Peyer's patch (tissue), 4 donors: ENCODE measurements at regions not wholly inside any gene's neighbourhood (a gene's known extent, or its start where the extent isn't known, plus 50 kb on each side); places are given as distances from the start of the nearest gene placed in this dataset.

Experiments used
- DNase-seq, 3 donors: peaks; one replicate each; pipeline ENCODE4 v3.0.0-alpha.2; 2017 to 2019
- H3K27ac ChIP-seq, 4 donors: fragments of 200-600 bp; sonication (generic); one replicate each; pipeline ENCODE4 v1.5.1; 2016 to 2019
- H3K27me3 ChIP-seq, 2 donors: fragments of 200-600 bp; sonication (generic); one replicate each; pipeline ENCODE4 v1.5.1; 2019
- H3K36me3 ChIP-seq, 3 donors: fragments of 200-600 bp; sonication (generic); one replicate each; pipeline ENCODE4 v1.5.1; 2016 to 2019
- H3K4me1 ChIP-seq, 4 donors: fragments of 200-600 bp; sonication (generic); one replicate each; pipeline ENCODE4 v1.5.1; 2016 to 2019
- H3K4me3 ChIP-seq, 4 donors: fragments of 200-600 bp; sonication (generic); 1 replicate in 3 of 4; 2 replicates in 1 of 4; pipeline ENCODE4 v1.5.1; 2016 to 2019; ENCODE audit warnings: mild to moderate bottlenecking in 1 of 4
- H3K9me3 ChIP-seq, 4 donors: fragments of 200-600 bp; sonication (generic); one replicate each; pipeline ENCODE4 v1.5.1; 2016 to 2019; ENCODE audit warnings: mild to moderate bottlenecking in 1 of 4
- POLR2A ChIP-seq, 2 donors: fragments of 450-650 bp; IDR thresholded peaks; one replicate each; pipeline ENCODE4 v1.5.1; 2017; ENCODE audit warnings: antibody characterized with exemption in 2 of 2, mild to moderate bottlenecking in 2 of 2, moderate library complexity in 2 of 2
- TF ChIP-seq, protein P1 (sequence below), 6 experiments: fragments of 450-650 bp in 4 of 6; fragments of 200-600 bp in 2 of 6; sonication (generic) in 1 of 6; IDR thresholded peaks; one replicate each; pipeline ENCODE4 v1.5.1; 2017 to 2019; ENCODE audit warnings: antibody characterized with exemption in 6 of 6, mild to moderate bottlenecking in 3 of 6, moderate library complexity in 1 of 6

DNA sequence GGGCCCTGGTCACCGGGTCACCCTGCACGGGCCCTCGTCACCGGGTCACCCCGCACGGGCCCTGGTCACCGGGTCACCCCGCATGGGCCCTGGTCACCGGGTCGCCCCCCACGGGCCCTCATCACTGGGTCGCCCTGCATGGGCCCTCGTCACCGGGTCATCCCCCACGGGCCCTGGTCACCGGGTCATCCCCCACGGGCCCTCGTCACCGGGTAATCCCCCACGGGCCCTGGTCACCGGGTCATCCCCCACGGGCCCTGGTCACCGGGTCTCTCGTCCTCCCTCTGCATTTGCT lies 77.6 kb downstream of the RIPK4 start:
- Histone ChIP-seq H3K4me3 (no peak overlapping the region), H3K9me3 (no peaks in the 10 kb centered on the region), H3K27me3 (no peaks in the 10 kb centered on the region), H3K36me3 (no peaks in the 10 kb centered on the region), H3K27ac (no peak overlapping the region), H3K4me1 (no peaks in the 10 kb centered on the region)
- no peak for TF ChIP-seq POLR2A (IDR thresholded peaks at IDR 0.05)
- TF ChIP-seq, protein P1, sequence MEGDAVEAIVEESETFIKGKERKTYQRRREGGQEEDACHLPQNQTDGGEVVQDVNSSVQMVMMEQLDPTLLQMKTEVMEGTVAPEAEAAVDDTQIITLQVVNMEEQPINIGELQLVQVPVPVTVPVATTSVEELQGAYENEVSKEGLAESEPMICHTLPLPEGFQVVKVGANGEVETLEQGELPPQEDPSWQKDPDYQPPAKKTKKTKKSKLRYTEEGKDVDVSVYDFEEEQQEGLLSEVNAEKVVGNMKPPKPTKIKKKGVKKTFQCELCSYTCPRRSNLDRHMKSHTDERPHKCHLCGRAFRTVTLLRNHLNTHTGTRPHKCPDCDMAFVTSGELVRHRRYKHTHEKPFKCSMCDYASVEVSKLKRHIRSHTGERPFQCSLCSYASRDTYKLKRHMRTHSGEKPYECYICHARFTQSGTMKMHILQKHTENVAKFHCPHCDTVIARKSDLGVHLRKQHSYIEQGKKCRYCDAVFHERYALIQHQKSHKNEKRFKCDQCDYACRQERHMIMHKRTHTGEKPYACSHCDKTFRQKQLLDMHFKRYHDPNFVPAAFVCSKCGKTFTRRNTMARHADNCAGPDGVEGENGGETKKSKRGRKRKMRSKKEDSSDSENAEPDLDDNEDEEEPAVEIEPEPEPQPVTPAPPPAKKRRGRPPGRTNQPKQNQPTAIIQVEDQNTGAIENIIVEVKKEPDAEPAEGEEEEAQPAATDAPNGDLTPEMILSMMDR (IDR thresholded peaks at IDR 0.05): no peak
- DNase-seq: no peak

DNA sequence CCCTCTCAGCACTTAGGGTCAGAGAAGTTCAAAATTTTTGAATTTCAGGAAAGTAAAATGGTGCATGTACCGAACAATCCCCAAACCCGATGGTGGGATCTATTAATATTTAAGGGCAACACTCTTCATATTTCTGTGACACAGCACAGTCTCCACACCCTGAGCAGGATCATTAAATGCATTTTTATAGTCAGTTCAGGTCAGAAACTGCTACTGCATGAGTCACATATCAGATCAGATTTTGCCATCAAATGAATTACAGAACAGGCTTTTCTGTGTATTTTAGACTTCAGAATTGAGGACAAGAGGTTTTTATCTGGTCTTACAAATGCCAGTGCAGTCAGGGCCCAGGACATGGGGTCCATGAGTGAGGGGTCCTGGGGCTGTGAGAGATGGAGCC lies 79.2 kb downstream of the RIPK4 start:
- no peak for TF ChIP-seq POLR2A (IDR thresholded peaks at IDR 0.05)
- TF ChIP-seq, protein P1 (IDR thresholded peaks at IDR 0.05): no peak
- Histone ChIP-seq H3K4me3 (no peak overlapping the region), H3K9me3 (no peaks in the 10 kb centered on the region), H3K36me3 (no peaks in the 10 kb centered on the region), H3K4me1 (no peaks in the 10 kb centered on the region), H3K27ac (no peak overlapping the region), H3K27me3 (no peaks in the 10 kb centered on the region)
- no peak for DNase-seq

GRCh38 chr21:41686664-41687063 lies 80.2 kb downstream of the RIPK4 start:
- DNase-seq: no peak
- H3K27ac ChIP-seq: no peak overlapping the region
- no peaks in the 10 kb centered on the region for H3K9me3 ChIP-seq
- H3K4me3 ChIP-seq: no peak overlapping the region
- TF ChIP-seq POLR2A (IDR thresholded peaks at IDR 0.05): no peak
- TF ChIP-seq, protein P1 (IDR thresholded peaks at IDR 0.05): no peak
- no peaks in the 10 kb centered on the region for H3K27me3 ChIP-seq
- no peaks in the 10 kb centered on the region for H3K36me3 ChIP-seq
- H3K4me1 ChIP-seq: no peaks in the 10 kb centered on the region

DNA sequence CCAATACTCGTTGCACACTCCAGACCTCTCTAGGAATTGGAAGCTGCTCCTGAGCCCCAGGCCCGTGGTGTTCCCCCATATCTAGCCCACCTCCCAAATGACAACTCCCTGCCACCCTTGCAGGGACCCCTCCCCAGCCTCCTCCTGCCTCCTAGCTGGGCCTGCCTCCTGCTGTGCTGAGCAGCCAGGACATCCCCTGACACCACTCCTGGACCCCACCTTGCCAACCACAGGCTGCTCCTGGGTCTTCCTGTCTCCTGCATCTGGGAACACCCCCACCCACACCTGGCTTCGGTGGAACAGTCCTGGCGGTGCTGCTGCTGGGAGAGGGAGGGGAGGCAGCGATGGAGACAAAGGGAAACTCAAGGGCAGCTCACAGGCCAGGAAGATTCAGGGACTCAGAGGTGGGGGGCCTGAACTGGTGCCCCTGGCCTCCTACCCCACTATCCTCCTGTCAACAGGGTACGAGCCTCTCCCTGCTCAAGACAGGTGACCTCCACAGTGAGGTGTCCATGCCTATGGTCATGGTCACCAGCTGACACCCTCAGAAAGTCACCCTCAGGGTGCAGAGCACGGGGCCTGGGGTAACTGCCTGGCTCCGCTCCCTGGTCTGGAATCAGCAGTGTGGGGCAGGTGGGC lies 81.2 kb downstream of the RIPK4 start:
- TF ChIP-seq POLR2A (IDR thresholded peaks at IDR 0.05): no peak
- TF ChIP-seq, protein P1 (IDR thresholded peaks at IDR 0.05): no peak
- no peak overlapping the region for H3K27ac ChIP-seq
- H3K9me3 ChIP-seq: no peaks in the 10 kb centered on the region
- DNase-seq: no peak
- H3K36me3 ChIP-seq: no peaks in the 10 kb centered on the region
- H3K27me3 ChIP-seq: no peaks in the 10 kb centered on the region
- H3K4me1 ChIP-seq: no peaks in the 10 kb centered on the region
- no peak overlapping the region for H3K4me3 ChIP-seq

DNA sequence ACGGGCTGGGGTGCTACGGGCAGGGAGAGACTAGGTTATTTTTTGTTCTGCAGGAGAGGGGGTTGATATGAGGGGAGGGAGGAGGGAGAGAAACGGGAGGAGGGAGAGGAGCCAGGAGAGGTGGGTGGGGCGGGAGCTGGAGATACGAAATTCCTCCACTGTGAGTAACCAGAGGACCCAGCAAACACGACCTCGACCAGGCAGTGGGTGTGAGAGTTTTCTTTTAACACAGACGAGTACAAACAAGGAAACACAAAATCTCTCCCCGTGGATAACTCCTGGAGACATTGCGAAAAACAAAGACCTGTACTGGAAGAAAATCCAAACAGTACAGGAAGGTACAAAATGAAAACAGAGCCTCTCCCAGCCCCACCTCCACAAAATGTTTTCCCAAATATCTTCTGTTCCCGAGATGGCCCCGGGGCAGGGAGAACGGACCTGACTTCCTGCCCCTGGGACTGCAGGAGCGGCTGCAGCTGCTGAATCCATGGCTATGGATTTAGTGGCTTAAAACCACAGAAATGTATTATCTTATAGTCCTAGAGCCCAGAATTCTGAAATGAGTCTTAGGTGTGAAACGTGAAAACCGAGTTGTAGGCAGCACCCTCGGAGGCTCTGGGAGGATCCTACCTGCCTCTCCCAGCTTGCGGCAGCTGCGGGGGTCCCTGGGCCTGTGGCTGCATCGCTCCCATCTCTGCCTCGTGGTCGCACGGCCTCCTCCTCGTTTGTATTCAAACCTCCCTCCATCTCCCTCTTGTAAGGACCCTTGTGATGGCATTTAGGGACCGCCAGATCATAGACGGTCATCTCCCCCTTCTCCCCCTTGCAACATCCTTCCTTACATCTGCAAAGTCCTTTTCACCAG lies 82.2 kb downstream of the RIPK4 start:
- Histone ChIP-seq H3K36me3 (no peaks in the 10 kb centered on the region), H3K4me1 (no peaks in the 10 kb centered on the region), H3K27me3 (no peaks in the 10 kb centered on the region), H3K27ac (no peak overlapping the region), H3K4me3 (no peak overlapping the region), H3K9me3 (no peaks in the 10 kb centered on the region)
- DNase-seq: peak in 1 of 3 donors; percentile 45
- TF ChIP-seq, protein P1 (IDR thresholded peaks at IDR 0.05): no peak
